ENCODE measurements at regions not wholly inside any gene's neighbourhood (a gene's known extent, or its start where the extent isn't known, plus 50 kb on each side); places are given as distances from the start of the nearest gene placed in this dataset.

DNA sequence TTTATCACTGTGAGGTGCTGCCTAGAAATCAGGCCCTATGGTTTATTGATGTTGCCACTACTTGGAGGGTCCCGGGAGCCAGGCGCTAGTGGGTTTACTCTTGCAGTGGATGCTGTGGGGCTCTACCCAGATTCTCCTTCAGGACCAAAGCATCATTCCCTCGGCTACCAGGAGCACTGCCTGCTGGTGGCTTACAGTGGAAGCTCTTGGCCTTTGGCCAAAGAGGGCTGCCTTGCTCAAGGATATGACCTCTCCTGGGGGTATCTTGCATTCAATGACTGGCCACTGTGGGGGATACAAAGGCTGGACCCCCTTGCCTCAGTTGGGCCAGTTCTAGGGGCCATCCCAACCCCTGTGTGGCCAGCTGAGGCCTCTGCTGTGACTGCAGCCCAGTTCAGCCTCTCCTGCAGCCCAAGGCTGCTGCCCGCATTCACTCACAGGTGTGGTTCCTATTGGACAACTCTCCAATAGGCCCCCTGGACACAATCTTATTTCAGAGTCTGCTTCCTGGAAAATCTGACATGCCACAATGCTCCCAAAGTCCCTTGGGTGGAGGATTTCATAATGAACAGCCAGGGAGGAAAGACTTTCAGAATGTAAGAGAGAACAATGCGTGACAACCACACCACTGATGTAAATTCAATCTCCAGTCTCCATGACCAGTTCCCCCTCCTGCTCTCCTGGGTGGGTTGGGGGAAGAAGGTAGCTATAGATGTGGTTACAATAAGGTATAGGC lies 196.3 kb downstream of the SNX10 start:
- Histone ChIP-seq H3K27me3 (ENCODE audit: insufficient read depth, low read length) (no peaks in the 10 kb centered on the region), H3K79me2 (ENCODE audit: insufficient read depth, low read length) (no peaks in the 10 kb centered on the region), H3K9me3 (ENCODE audit: control insufficient read depth in 1 of 2, insufficient read depth in 1 of 2, low read depth in 1 of 2, low read length in 2 of 2) (no peaks in the 10 kb centered on the region), H3K36me3 (ENCODE audit: control insufficient read depth in 1 of 2, insufficient read depth in 2 of 2, low read length in 2 of 2) (no peaks in the 10 kb centered on the region), H4K20me1 (ENCODE audit: insufficient read depth) (no peaks in the 10 kb centered on the region), H3K27ac (ENCODE audit: low read depth, low read length) (no peak overlapping the region), H3K9me2 (ENCODE audit: insufficient read depth) (no peaks in the 10 kb centered on the region), H3K4me1 (ENCODE audit: control insufficient read depth in 1 of 2, insufficient read depth in 2 of 2, low read length in 2 of 2) (no peaks in the 10 kb centered on the region; a peak in 1 of 4 replicates), H2AFZ (ENCODE audit: low read depth, low read length, poor library complexity, severe bottlenecking) (no peak overlapping the region), H3K4me3 (replicated peaks in 1 of 2; ENCODE audit: low read depth in 1 of 2, low read length in 2 of 2) (no peak overlapping the region), H3K4me2 (ENCODE audit: low read length) (no peak overlapping the region), H3K9ac (ENCODE audit: low read length) (no peak overlapping the region)
- no peak for TF ChIP-seq POLR2AphosphoS5 (IDR thresholded peaks at IDR 0.05; ENCODE audit: low read depth, low read length)
- no peak for TF ChIP-seq FOSL1 (IDR thresholded peaks at IDR 0.05; ENCODE audit: low read depth)
- no peak for TF ChIP-seq EGR1 (IDR thresholded peaks at IDR 0.05; ENCODE audit: low read depth)
- no peak for TF ChIP-seq RAD21 (IDR thresholded peaks at IDR 0.05; ENCODE audit: low read depth)
- no peak for TF ChIP-seq ZFX (IDR thresholded peaks at IDR 0.05)
- no peak for TF ChIP-seq REST (IDR thresholded peaks at IDR 0.05; ENCODE audit: low read depth)
- TF ChIP-seq, protein P1, sequence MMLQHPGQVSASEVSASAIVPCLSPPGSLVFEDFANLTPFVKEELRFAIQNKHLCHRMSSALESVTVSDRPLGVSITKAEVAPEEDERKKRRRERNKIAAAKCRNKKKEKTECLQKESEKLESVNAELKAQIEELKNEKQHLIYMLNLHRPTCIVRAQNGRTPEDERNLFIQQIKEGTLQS (IDR thresholded peaks at IDR 0.05) = no peak
- no peak for TF ChIP-seq SIN3A (IDR thresholded peaks at IDR 0.05; ENCODE audit: low read depth)
- no peak for TF ChIP-seq EZH2 (IDR thresholded peaks at IDR 0.05)
- no peak for TF ChIP-seq EZH2phosphoT487 (IDR thresholded peaks at IDR 0.05; ENCODE audit: borderline replicate concordance)
- TF ChIP-seq ELF1 (IDR thresholded peaks at IDR 0.05; ENCODE audit: borderline replicate concordance, low read depth) = no peak
- TF ChIP-seq TCF7L2 (IDR thresholded peaks at IDR 0.05; ENCODE audit: borderline replicate concordance, extremely low read depth, insufficient read depth, insufficient read length) = no peak
- no peak for TF ChIP-seq CTCF (IDR thresholded peaks at IDR 0.05 in 2 of 3, conservative IDR thresholded peaks at IDR 0.05 in 1 of 3; ENCODE audit: borderline replicate concordance in 1 of 3, insufficient read depth in 1 of 3, low read depth in 2 of 3, low read length in 2 of 3)
- TF ChIP-seq CEBPB (IDR thresholded peaks at IDR 0.05; ENCODE audit: low read depth) = no peak
- POLR2A ChIA-PET = no interaction called here
- CTCF ChIA-PET = no interaction called here
- intact Hi-C loops (cut with micrococcal nuclease) = no loop called here
- DNase-seq (ENCODE audit: low read depth, low spot score) (no peak), ATAC-seq (no peak)
- BruUV-seq (replicated peaks) = no TSS peak
- RAD21 ChIA-PET (ENCODE audit: low non-redundant PET in 1 of 2, low total read pairs in 2 of 2, uncharacterized antibody in 2 of 2, unreplicated experiment in 2 of 2) = no interaction called here
